HL-60 (cell line): ENCODE measurements at regions not wholly inside any gene's neighbourhood (a gene's known extent, or its start where the extent isn't known, plus 50 kb on each side); places are given as distances from the start of the nearest gene placed in this dataset.

ENCODE experiments used
- DNase-seq, 2 experiments: peaks; one replicate each; pipeline ENCODE4 v3.0.0-alpha.2; 2010 to 2020; ENCODE audit warnings: low read depth in 1 of 2, low spot score in 1 of 2
- H3K27ac ChIP-seq: fragments of 250-450 bp; sonication (Bioruptor Pico); replicated peaks from 2 replicates; pipeline ENCODE4 v1.5.1; 2020; ENCODE audit warnings: mild to moderate bottlenecking, moderate library complexity
- H3K27me3 ChIP-seq: fragments of 250-450 bp; sonication (Bioruptor Pico); 2 replicates; pipeline ENCODE4 v1.5.1; 2021; ENCODE audit warnings: mild to moderate bottlenecking, moderate library complexity; ENCODE audit not compliant: insufficient read depth, poor library complexity, severe bottlenecking
- H3K4me3 ChIP-seq: replicated peaks from 2 replicates; pipeline ENCODE4 v1.5.1; 2011; ENCODE audit warnings: mild to moderate bottlenecking, control low read depth, low read length; ENCODE audit not compliant: insufficient read depth
- CTCF ChIP-seq: IDR thresholded peaks from one replicate; pipeline ENCODE4 v1.5.1; 2011; ENCODE audit warnings: low read length, control low read depth, inconsistent platforms; ENCODE audit not compliant: insufficient read depth
- GABPA ChIP-seq: IDR thresholded peaks from 2 replicates; pipeline ENCODE4 v1.6.1; 2012; ENCODE audit warnings: low read depth
- POLR2AphosphoS5 ChIP-seq: IDR thresholded peaks from 2 replicates; pipeline ENCODE4 v1.6.1; 2012; ENCODE audit warnings: low read depth
- REST ChIP-seq: IDR thresholded peaks from 2 replicates; pipeline ENCODE4 v1.6.1; 2012; ENCODE audit warnings: low read depth; ENCODE audit not compliant: insufficient replicate concordance
- SPI1 ChIP-seq: IDR thresholded peaks from 2 replicates; pipeline ENCODE4 v1.6.1; 2012; ENCODE audit warnings: low read depth, mild to moderate bottlenecking, borderline replicate concordance

GRCh38 chr3:152056073-152056472 lies 182.6 kb downstream of the SUCNR1 start:
- Histone ChIP-seq H3K27me3 (no peaks in the 10 kb centered on the region), H3K4me3 (no peak overlapping the region), H3K27ac (no peak overlapping the region)
- no peak for DNase-seq
- TF ChIP-seq GABPA, result no peak
- no peak for TF ChIP-seq REST
- no peak for TF ChIP-seq POLR2AphosphoS5
- no peak for TF ChIP-seq CTCF
- no peak for TF ChIP-seq SPI1

DNA sequence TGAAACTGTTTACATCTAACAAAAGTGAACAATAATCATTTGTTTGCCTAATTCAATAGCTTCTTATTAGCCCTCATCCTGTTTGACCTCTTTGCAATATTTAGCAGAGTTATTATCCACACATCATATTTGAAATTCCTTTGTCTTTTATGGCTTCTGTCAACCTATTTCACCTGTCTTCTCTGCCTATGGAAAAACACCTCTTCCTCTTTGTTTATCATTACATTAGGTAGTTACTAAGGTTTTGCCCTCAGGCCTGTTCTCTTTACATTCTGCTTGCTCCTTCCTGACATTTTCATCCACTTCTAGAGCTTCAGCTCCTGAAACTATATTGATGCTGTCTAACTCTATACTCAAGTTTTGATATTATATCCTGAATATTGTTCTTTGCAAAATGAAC lies 183.0 kb downstream of the SUCNR1 start:
- no peak for TF ChIP-seq POLR2AphosphoS5
- no peak for TF ChIP-seq CTCF
- TF ChIP-seq SPI1, result no peak
- TF ChIP-seq REST, result no peak
- no peak for TF ChIP-seq GABPA
- no peak overlapping the region for H3K4me3 ChIP-seq
- DNase-seq, result no peak
- H3K27me3 ChIP-seq, result no peaks in the 10 kb centered on the region
- no peak overlapping the region for H3K27ac ChIP-seq

DNA sequence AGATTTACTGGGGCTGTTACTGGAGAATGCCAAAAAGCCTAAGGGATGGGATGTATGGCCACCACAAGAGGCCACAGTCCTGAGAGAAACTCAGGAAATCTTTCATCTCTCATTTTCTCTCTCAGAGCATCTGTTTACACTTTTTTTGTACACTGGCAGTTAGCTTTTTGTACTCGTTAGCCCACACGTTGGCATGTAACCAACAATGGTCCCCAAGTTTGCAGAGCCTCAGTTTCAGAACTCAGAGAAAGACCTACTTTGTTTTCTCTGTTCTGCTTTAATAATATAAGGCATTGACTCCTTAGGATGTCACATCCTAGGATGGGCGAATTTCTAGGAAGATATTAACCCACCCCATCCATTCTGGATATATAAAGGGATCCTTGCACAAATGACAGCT lies 183.5 kb downstream of the SUCNR1 start:
- no peak overlapping the region for H3K27ac ChIP-seq
- no peak overlapping the region for H3K4me3 ChIP-seq
- no peak for DNase-seq
- TF ChIP-seq CTCF, result no peak
- TF ChIP-seq GABPA, result no peak
- TF ChIP-seq REST, result no peak
- no peak for TF ChIP-seq SPI1
- no peak for TF ChIP-seq POLR2AphosphoS5
- no peaks in the 10 kb centered on the region for H3K27me3 ChIP-seq
